Naive B cell (primary cell): ENCODE measurements at regions not wholly inside any gene's neighbourhood (a gene's known extent, or its start where the extent isn't known, plus 50 kb on each side); places are given as distances from the start of the nearest gene placed in this dataset.
"Not testable (repeated sequence)": the region's sequence is repeated elsewhere in the genome, so short reads cannot be mapped to it uniquely, and the experiment has no call there.

Experiments used
- ATAC-seq, 2 donors: fragments of 150-1000 bp; cut with Tn5 transposase; 2 replicates each; pipeline ENCODE4 v1.10.0; 2021; ENCODE audit warnings: low read depth in 2 of 2, mild to moderate bottlenecking in 2 of 2, moderate library complexity in 2 of 2
- DNase-seq: peaks from one replicate; pipeline ENCODE4 v3.0.0; 2022
- H3K27ac Mint-ChIP-seq, 6 donors: one replicate each; pipeline ENCODE4 v1.8.0; 2020 to 2022; ENCODE audit warnings: mild to moderate bottlenecking in 6 of 6, mixed read lengths in 6 of 6, moderate library complexity in 5 of 6, inconsistent platforms in 2 of 6
- H3K27me3 Mint-ChIP-seq, 3 donors: one replicate each; pipeline ENCODE4 v1.8.0; 2021 to 2022; ENCODE audit warnings: mixed read lengths in 3 of 3, mild to moderate bottlenecking in 1 of 3
- H3K36me3 Mint-ChIP-seq, 2 donors: one replicate each; pipeline ENCODE4 v1.8.0; 2020 to 2022; ENCODE audit warnings: mixed read lengths in 2 of 2, inconsistent platforms in 1 of 2, mild to moderate bottlenecking in 1 of 2
- H3K4me1 Mint-ChIP-seq, 3 donors: one replicate each; pipeline ENCODE4 v1.8.0; 2020 to 2022; ENCODE audit warnings: mixed read lengths in 3 of 3, inconsistent platforms in 1 of 3, mild to moderate bottlenecking in 1 of 3, moderate library complexity in 1 of 3
- H3K4me3 Mint-ChIP-seq, 8 donors: one replicate each; pipeline ENCODE4 v1.8.0; 2020 to 2022; ENCODE audit warnings: mild to moderate bottlenecking in 8 of 8, mixed read lengths in 8 of 8, moderate library complexity in 8 of 8, inconsistent platforms in 2 of 8
- H3K9me3 Mint-ChIP-seq, 7 donors: one replicate each; pipeline ENCODE4 v1.8.0; 2020 to 2022; ENCODE audit warnings: mixed read lengths in 7 of 7, mild to moderate bottlenecking in 5 of 7, inconsistent platforms in 2 of 7, moderate library complexity in 1 of 7

DNA sequence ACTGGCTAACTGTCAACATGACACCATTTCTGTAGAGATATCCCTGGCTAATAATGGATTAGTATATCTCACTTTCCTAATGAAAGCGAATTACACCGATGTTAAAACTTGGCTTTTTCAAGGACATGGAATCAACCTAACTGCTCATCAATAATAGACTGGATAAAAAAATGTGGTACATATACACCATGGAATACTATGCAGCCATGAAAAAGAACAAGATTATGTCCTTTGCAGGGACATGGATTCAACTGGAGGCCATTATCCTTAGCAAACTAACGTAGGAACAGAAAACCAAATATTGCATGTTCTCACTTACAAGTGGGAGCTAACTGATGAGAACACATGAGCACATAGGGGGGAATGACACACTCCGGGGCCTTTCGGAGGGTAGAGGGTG is 62.6 kb downstream of the ZIC1 start:
- ATAC-seq (no peak), DNase-seq (no peak)
- Mint-ChIP-seq H3K9me3 (peaks cover 0 to 7% (median 2%) of the 10 kb centered on the region in 7 donors), H3K36me3 (no peaks in the 10 kb centered on the region), H3K4me1 (no peaks in the 10 kb centered on the region), H3K4me3 (no peak overlapping the region), H3K27ac (no peak overlapping the region), H3K27me3 (no peaks in the 10 kb centered on the region)

DNA sequence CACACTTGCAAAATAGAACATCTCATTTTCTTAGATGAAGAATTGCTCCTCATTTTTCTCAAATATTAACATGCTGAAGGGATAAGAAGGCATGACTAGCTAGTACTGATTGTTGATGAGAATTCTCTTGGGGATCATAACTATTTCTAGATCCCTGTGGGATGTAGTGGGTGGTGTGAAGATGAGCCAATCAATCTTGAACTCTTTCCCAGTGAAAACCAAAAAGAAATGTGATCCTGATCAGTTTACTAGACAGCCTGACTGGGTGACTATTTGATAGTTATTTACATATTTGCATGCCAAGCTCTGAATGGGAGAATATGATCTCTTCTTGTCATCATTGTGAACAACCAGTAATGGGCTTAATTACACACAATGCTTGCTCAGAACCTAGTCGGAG is 63.7 kb downstream of the ZIC1 start:
- Mint-ChIP-seq H3K4me1 (no peaks in the 10 kb centered on the region), H3K27ac (no peak overlapping the region), H3K4me3 (no peak overlapping the region), H3K36me3 (no peaks in the 10 kb centered on the region), H3K9me3 (peaks cover 0 to 7% (median 2%) of the 10 kb centered on the region in 7 donors), H3K27me3 (no peaks in the 10 kb centered on the region)
- ATAC-seq = no peak
- DNase-seq = no peak

DNA sequence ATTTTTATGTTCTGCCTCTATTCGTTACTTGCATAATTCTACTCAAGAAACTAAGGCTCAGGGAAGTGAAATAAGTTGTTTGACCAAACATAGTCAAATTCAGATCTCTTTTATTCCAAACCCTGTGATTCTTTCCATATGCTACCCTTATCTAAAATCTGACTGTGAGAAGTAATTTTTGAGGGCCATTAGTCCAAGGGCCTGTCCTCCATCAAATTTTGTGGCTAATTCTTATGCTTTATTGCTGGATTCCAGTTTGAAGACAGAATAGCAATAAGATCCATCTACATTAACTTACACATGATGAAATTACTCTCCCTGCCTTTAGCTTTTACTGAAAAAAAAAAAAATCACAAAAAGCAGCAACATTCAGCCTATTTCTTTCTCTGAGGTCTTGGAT is 74.0 kb downstream of the ZIC1 start:
- Mint-ChIP-seq H3K27me3 (no peaks in the 10 kb centered on the region), H3K36me3 (no peaks in the 10 kb centered on the region), H3K27ac (no peak overlapping the region), H3K9me3 (peaks cover 0 to 7% (median 2%) of the 10 kb centered on the region in 7 donors), H3K4me3 (no peak overlapping the region), H3K4me1 (no peaks in the 10 kb centered on the region)
- DNase-seq = no peak
- no peak for ATAC-seq

DNA sequence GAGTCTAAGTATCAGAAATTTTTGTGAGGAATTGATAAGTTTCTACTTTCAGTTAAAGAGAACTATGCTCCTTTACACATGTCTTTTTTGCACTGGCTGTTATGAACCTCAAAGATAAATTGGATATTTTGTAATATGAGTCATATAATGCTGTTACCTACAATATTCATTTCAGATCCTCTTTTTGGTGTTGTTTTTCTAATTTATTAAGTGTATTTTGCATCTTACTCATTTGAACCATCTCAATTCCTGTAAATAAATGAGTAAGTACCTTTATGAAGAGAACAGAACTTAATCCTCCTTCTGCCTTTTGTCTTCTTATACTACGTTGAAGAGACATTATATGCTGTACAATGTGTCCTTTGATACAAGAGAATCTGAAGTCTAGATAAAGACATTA is 74.4 kb downstream of the ZIC1 start:
- no peaks in the 10 kb centered on the region for H3K4me1 Mint-ChIP-seq
- H3K9me3 Mint-ChIP-seq = peaks cover 0 to 7% (median 2%) of the 10 kb centered on the region in 7 donors
- ATAC-seq (no peak), DNase-seq (no peak)
- no peak overlapping the region for H3K4me3 Mint-ChIP-seq
- no peak overlapping the region for H3K27ac Mint-ChIP-seq
- no peaks in the 10 kb centered on the region for H3K36me3 Mint-ChIP-seq
- H3K27me3 Mint-ChIP-seq = no peaks in the 10 kb centered on the region

DNA sequence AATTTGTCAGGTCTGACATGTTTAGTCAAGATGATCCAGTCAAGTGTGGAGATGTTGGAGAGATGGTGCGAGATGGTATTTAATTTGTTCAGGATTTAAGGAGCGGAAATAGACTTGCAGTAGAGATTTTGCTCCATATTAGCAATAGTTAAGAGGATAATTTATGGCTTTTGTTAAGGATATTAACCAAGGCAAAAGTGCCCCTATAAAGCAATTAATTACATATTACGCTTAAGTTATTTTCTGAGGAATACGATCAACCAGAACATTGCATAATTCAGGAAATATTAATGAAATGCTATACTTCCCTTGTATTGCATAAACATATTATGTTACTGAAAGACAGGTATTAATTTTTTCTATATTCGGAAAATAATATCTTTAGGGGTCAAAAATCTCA is 83.9 kb downstream of the ZIC1 start:
- H3K27me3 Mint-ChIP-seq = no peaks in the 10 kb centered on the region
- no peak for DNase-seq
- H3K4me3 Mint-ChIP-seq = no peak overlapping the region
- no peak for ATAC-seq
- no peaks in the 10 kb centered on the region for H3K4me1 Mint-ChIP-seq
- H3K27ac Mint-ChIP-seq = no peak overlapping the region
- H3K36me3 Mint-ChIP-seq = no peaks in the 10 kb centered on the region
- H3K9me3 Mint-ChIP-seq = peaks cover 0 to 3% (median 0%) of the 10 kb centered on the region in 7 donors

DNA sequence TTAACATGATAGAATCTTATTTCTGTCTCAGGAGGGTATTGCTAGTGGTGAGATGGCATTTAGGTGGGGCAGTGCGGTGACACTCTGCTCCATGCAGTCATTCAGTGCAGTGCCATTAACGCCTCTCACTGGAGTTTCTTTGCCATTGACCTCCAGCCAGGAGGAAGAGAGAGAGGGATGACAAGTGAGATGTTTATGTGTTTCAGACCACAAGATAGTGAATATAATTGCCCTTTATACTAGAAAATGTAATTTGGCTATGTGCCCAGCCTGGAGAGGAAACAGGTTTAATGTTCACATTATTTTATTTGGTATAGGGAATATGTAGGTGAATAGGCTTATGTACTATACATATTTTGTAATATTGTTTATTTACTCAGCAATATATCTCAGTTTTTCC is 84.5 kb downstream of the ZIC1 start:
- H3K4me1 Mint-ChIP-seq = no peaks in the 10 kb centered on the region
- H3K27me3 Mint-ChIP-seq = no peaks in the 10 kb centered on the region
- no peak overlapping the region for H3K27ac Mint-ChIP-seq
- H3K36me3 Mint-ChIP-seq = no peaks in the 10 kb centered on the region
- DNase-seq = no peak
- no peak for ATAC-seq
- no peak overlapping the region for H3K4me3 Mint-ChIP-seq
- peaks cover 0 to 3% (median 0%) of the 10 kb centered on the region in 7 donors for H3K9me3 Mint-ChIP-seq

DNA sequence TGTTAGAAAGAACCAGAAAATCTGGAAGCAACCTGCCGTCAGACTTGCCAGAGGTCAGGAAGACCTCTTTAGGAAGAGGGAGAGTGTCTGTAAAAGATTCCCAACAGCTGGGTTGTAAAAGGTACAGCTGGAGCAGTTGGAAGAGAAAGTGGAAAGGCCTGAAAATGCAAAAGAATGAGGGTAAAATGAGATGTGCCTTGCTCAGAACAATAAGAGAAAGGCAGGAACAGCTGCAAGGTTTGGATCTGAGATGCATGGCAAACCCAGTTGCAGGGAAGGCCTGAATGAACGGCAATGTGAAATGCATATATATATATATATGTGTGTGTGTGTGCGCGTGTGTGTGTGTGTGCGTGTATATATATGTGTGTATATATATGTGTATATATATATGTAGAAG is 88.1 kb downstream of the ZIC1 start:
- Mint-ChIP-seq H3K4me3 (no peak overlapping the region), H3K27me3 (no peaks in the 10 kb centered on the region), H3K9me3 (peaks cover 0 to 3% (median 0%) of the 10 kb centered on the region in 7 donors), H3K36me3 (no peaks in the 10 kb centered on the region), H3K27ac (no peak overlapping the region), H3K4me1 (no peaks in the 10 kb centered on the region)
- no peak for DNase-seq
- ATAC-seq = no peak

DNA sequence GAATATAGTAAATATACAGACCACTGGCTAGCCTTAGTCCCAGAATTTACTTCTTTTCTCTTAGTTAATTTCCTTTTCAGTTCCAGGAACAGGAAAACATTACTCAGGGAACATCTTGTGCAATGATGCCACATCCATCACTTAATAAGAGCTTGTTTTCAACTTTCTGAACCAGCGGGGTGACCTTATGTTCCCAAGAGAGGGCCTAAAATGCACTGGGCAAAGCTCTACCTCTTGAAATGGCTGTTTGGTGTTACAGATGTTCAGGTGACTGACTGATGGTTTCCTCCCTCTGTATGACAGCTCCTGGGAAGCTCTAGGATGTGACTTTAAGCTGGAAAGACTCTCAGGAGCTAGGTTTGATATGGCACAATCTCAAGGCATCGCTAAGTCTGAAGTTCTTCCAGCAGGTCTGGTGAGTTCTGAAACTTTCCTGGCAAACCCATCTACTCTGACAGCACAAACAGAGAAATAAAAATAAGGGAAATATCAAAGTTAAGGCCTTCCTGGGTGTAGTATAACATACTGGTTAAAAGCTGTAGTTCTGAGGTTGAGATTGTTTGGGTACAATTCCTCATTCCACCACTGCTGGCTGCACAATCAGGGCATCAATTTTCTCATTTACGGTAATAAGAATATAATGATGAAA is 98.6 kb downstream of the ZIC1 start:
- H3K4me1 Mint-ChIP-seq = no peaks in the 10 kb centered on the region
- H3K27ac Mint-ChIP-seq = no peak overlapping the region
- DNase-seq (no peak), ATAC-seq (no peak)
- no peaks in the 10 kb centered on the region for H3K9me3 Mint-ChIP-seq
- H3K27me3 Mint-ChIP-seq = no peaks in the 10 kb centered on the region
- no peak overlapping the region for H3K4me3 Mint-ChIP-seq
- no peaks in the 10 kb centered on the region for H3K36me3 Mint-ChIP-seq

DNA sequence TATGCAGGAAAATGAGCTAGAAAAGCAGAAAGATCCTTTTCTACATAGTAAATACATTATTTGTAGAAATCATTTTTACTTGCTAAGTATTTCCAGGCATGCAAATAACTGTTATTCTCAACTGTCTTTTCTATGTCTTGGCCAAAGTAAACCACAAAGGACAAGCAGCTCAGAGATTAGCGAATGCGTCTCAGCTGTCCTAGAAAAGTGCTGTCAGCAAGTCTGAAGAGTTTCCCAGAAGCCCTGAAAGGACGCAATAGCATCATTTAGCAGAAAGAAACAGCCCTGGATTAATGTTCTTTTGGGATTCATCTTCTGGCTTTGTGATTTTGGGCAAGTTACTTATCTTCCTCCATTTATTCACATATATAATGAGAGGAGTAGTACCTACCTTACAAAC is 100.3 kb downstream of the ZIC1 start:
- no peak overlapping the region for H3K27ac Mint-ChIP-seq
- H3K9me3 Mint-ChIP-seq = no peaks in the 10 kb centered on the region
- no peaks in the 10 kb centered on the region for H3K4me1 Mint-ChIP-seq
- no peak overlapping the region for H3K4me3 Mint-ChIP-seq
- H3K27me3 Mint-ChIP-seq = no peaks in the 10 kb centered on the region
- H3K36me3 Mint-ChIP-seq = no peaks in the 10 kb centered on the region
- ATAC-seq = no peak
- DNase-seq = no peak

DNA sequence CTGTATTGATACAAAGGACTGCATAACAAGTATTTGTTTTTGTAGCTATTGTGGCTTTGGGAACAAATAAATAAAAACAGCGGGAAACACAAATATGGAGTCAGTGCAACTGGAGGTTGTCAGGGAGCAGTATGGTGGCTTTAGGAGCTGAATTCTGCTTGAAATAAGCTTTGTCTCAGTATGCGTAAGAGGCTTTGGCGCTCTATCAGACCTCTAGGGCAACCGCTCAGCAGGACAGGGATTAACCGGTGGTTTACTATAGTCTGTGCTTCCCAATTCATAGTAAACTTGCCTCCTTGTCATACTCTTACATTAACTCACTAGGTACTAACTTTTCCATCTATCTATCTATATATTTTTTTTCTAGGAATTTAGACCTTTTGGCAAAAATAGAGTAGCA is 104.6 kb downstream of the ZIC1 start:
- Mint-ChIP-seq H3K4me1 (no peaks in the 10 kb centered on the region), H3K9me3 (peaks cover 0 to 3% (median 0%) of the 10 kb centered on the region in 7 donors), H3K4me3 (no peak overlapping the region), H3K27ac (no peak overlapping the region), H3K36me3 (no peaks in the 10 kb centered on the region), H3K27me3 (no peaks in the 10 kb centered on the region)
- no peak for ATAC-seq
- no peak for DNase-seq

DNA sequence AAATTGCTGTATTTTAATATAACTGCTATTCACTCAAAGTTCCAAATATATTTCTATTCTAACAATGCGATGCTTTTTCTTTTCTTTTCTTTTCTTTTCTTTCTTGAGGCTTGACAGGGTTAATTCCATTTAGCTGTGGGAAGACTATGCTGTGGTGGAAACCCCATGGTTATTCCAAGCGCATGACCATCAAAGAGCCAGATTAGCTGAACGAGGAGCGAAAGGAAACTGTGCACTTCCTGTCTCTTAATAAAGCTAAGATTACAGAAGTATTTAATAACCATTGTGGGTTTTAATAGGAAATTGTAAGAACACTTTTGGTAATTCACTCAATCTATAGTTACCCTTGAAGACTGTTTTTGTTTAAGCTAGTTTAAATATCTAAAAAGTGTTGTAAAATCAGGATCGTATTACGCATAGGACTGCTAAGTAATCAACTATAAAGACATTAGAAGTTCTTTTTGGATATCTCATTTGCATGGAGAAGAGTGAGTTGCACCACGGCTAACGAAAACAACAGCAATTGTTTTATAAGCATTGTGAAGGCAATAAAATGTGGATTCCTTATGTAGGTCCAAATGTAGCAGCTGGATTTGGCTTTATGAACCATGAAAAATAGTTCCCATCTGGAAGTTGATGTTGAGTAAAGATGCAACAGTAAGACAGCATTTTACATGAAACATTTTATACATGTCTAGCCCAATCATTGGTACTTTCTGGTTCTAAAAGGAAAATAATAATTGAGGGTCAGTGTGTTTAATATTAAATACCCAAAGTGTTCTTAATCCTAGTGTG is 105.4 kb downstream of the ZIC1 start:
- no peaks in the 10 kb centered on the region for H3K27me3 Mint-ChIP-seq
- no peaks in the 10 kb centered on the region for H3K36me3 Mint-ChIP-seq
- no peak overlapping the region for H3K4me3 Mint-ChIP-seq
- H3K4me1 Mint-ChIP-seq = no peaks in the 10 kb centered on the region
- ATAC-seq = no peak
- H3K9me3 Mint-ChIP-seq = peaks cover 0 to 3% (median 0%) of the 10 kb centered on the region in 7 donors
- no peak for DNase-seq
- H3K27ac Mint-ChIP-seq = no peak overlapping the region

DNA sequence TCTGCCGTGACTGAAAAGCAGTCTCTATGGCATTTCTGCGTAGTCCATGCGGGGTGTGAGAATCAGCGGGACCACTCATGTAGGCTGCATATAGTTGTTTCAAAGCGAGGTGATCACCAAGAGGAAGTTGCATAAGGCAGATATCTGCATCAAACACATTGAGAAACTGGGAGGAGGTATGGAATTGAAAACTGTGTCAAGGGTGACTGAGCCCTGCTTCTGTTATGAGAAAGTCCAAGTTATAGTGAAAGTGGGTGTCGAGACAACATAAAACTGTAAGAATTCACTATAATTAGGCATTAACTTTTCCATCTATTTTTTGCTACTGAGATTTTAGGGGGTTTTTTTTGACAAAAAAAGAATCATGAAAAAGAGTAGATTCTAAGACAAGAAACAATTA is 109.3 kb downstream of the ZIC1 start:
- H3K27me3 Mint-ChIP-seq = no peaks in the 10 kb centered on the region
- peaks cover 0 to 4% (median 0%) of the 10 kb centered on the region in 7 donors for H3K9me3 Mint-ChIP-seq
- no peaks in the 10 kb centered on the region for H3K4me1 Mint-ChIP-seq
- no peak overlapping the region for H3K4me3 Mint-ChIP-seq
- no peak overlapping the region for H3K27ac Mint-ChIP-seq
- no peak for ATAC-seq
- H3K36me3 Mint-ChIP-seq = no peaks in the 10 kb centered on the region
- DNase-seq = no peak

DNA sequence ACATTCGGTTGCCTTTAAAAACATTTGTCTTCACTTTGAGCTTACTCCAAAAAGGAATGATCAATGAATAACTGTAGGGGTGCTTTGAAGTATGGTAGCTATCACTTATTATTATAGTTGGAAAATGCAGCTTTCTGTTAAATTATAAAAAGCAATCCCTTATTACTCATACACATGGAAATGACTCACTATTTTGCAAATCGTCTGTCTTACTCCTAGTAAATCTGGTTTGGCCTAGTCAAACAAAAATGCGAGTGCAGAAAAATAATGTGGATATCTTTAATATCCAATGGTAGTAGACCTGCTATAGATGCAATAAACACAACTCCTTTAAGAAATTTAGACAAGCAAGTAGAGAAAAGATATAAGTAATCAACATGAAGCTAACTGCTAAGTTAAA is 112.5 kb downstream of the ZIC1 start:
- Mint-ChIP-seq H3K4me1 (no peaks in the 10 kb centered on the region), H3K36me3 (no peaks in the 10 kb centered on the region), H3K4me3 (no peak overlapping the region), H3K27ac (peak overlapping the region in 1 of 6 donors; percentile 44), H3K9me3 (peaks cover 0 to 16% (median 0%) of the 10 kb centered on the region in 7 donors), H3K27me3 (no peaks in the 10 kb centered on the region)
- ATAC-seq (no peak), DNase-seq (no peak)

DNA sequence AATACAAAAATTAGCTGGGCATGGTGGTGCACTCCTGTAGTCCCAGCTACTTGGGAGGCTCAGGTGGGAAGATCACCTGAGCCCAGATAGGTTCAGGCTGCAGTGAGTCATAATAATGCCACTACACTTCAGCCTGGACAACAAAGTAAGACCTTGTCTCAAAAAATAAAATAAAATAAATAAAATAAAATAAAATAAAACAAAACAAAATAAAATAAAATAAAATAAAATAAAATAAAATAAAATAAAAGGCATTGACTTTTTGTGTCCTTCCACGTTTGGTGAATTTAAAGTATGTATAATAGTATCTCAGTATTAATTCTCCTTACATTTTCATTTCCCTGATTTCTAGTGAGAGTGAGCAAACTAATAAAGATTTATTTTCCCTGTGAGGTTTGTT is 113.6 kb downstream of the ZIC1 start:
- ATAC-seq, H3K4me3 Mint-ChIP-seq, DNase-seq, H3K27ac Mint-ChIP-seq, H3K27me3 Mint-ChIP-seq, H3K36me3 Mint-ChIP-seq, H3K4me1 Mint-ChIP-seq: not testable (repeated sequence)
- H3K9me3 Mint-ChIP-seq = peaks cover 0 to 18% (median 3%) of the 10 kb centered on the region in 7 donors
